ENCODE measurements at regions not wholly inside any gene's neighbourhood (a gene's known extent, or its start where the extent isn't known, plus 50 kb on each side); places are given as distances from the start of the nearest gene placed in this dataset.
A peak's percentile ranks its signal among the peaks of the same experiment; 100 is the strongest.

DNA sequence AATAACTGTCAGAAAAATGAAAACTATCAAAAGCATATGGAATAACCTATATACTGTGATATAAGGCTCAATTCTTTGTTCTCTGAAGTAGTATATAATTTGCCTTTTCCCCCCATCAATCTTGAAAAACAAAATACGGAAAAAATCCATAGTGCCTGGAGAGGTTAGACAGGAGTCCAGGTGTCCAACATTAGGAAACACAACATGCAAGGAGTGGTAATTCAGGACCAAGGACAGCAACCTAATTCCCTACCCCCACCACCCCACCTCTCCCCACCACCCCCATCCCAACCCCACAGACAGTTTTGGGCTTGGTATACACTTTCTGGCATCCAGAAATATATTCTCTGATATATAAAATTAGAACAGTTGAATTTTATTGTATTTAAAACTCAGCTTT lies 55.1 kb upstream of the SLC25A26 start:
- TF ChIP-seq, protein P1, sequence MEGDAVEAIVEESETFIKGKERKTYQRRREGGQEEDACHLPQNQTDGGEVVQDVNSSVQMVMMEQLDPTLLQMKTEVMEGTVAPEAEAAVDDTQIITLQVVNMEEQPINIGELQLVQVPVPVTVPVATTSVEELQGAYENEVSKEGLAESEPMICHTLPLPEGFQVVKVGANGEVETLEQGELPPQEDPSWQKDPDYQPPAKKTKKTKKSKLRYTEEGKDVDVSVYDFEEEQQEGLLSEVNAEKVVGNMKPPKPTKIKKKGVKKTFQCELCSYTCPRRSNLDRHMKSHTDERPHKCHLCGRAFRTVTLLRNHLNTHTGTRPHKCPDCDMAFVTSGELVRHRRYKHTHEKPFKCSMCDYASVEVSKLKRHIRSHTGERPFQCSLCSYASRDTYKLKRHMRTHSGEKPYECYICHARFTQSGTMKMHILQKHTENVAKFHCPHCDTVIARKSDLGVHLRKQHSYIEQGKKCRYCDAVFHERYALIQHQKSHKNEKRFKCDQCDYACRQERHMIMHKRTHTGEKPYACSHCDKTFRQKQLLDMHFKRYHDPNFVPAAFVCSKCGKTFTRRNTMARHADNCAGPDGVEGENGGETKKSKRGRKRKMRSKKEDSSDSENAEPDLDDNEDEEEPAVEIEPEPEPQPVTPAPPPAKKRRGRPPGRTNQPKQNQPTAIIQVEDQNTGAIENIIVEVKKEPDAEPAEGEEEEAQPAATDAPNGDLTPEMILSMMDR (IDR thresholded peaks at IDR 0.05; ENCODE audit: low read depth, low read length) = no peak
- no peak for DNase-seq (ENCODE audit: low read depth in 2 of 2)
- no peak overlapping the region for H3K4me3 ChIP-seq (replicated peaks in 1 of 2; ENCODE audit: low read depth in 2 of 2, low read length in 2 of 2)

DNA sequence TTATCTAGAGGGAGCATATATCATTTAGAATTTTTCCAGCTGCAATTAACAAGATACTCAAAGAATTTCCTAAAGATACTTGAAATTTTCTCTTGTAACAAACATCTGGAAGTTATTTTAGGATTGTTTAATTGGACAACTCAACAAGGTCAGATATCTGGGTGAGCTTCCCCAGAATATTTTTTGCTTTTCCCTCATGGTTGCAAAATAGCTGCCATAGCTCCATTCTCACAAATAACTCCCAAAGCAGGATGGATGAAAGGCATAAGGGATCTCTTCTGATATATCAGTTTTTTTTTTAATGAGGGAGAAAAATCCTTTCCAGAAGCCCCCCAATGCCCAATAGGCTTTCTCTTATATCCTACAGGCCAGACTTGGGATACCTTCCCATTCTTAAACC lies 56.6 kb upstream of the SLC25A26 start:
- DNase-seq (ENCODE audit: low read depth in 2 of 2) = no peak
- TF ChIP-seq, protein P1 (IDR thresholded peaks at IDR 0.05; ENCODE audit: low read depth, low read length) = no peak
- H3K4me3 ChIP-seq (replicated peaks in 1 of 2; ENCODE audit: low read depth in 2 of 2, low read length in 2 of 2) = no peak overlapping the region

DNA sequence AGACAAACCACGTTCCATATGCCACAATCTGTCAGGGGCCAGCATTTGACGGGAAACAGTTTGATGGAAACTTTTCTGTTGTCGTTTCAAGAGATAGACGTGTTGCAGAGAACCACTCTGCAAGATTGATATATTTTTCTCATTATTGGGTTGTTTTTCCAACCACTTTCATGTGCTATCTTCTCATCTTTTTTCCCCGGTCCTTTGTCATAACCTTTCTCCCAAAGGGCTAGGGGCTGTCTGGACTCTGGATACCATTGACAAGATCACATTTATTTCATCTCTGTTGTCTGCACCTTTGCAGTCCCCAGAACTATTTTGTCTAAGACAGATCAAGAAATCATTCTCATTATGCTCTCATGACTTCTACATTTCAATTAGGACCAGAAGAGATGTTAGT lies 57.6 kb upstream of the SLC25A26 start:
- TF ChIP-seq, protein P1 (IDR thresholded peaks at IDR 0.05; ENCODE audit: low read depth, low read length) = no peak
- no peak overlapping the region for H3K4me3 ChIP-seq (replicated peaks in 1 of 2; ENCODE audit: low read depth in 2 of 2, low read length in 2 of 2)
- no peak for DNase-seq (ENCODE audit: low read depth in 2 of 2)

DNA sequence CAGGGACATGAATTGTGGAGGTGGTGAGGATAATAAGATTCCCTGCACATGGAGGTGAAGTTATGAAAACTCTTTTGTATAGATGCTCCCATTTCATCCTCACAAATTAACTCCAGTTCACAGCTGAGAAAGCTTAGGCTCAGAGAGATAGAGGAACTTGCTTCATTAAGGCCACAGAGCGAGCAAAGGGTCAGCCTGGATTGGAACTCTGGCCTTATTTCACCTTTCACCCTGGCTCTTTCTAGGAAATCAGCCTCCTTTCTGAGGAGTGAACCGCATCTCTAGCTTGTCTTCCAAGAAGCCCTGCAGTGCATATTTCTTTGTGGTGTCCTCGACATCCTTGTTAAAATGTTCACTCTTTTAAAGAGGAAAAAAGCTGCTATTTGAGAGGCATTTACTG lies 58.0 kb upstream of the SLC25A26 start:
- no peak for DNase-seq (ENCODE audit: low read depth in 2 of 2)
- H3K4me3 ChIP-seq (replicated peaks in 1 of 2; ENCODE audit: low read depth in 2 of 2, low read length in 2 of 2) = no peak overlapping the region
- TF ChIP-seq, protein P1 (IDR thresholded peaks at IDR 0.05; ENCODE audit: low read depth, low read length) = no peak

DNA sequence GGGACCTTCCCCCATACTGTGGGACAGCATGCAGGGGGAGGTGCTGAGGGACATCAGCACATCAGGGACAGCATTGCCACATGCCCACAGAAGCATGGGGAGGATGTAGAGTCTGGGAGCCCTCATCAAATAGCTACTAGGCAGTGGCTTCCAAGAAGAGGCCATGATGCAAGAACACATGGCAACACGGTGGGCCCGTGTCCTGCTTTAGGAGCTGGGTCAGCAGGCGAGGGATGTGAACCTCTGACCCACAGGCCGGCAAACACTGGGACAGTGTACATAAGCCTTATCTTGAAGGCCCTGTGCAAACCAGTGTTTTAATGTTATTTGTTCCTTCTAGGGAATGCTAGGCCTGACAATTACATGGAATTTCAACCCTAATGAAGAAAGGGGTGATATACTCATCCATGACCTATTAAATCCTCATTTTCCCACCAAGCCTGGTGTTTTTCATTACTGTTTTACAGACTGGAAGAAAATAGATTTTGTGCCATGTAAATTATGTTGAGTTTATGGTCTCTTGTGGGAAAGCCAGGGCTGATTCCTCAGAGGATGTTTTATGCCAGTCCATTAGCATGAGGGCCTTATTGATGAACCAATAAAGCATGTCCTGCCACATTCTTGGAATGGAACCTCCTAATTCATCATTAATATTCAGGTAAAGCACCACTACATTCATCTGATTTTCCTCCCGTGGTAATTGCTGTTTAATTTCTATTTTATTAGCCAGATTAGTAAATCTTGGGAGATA lies 61.7 kb upstream of the SLC25A26 start:
- H3K4me3 ChIP-seq (replicated peaks in 1 of 2; ENCODE audit: low read depth in 2 of 2, low read length in 2 of 2) = no peak overlapping the region
- TF ChIP-seq, protein P1 (IDR thresholded peaks at IDR 0.05; ENCODE audit: low read depth, low read length) = no peak
- DNase-seq (ENCODE audit: low read depth in 2 of 2) = no peak

DNA sequence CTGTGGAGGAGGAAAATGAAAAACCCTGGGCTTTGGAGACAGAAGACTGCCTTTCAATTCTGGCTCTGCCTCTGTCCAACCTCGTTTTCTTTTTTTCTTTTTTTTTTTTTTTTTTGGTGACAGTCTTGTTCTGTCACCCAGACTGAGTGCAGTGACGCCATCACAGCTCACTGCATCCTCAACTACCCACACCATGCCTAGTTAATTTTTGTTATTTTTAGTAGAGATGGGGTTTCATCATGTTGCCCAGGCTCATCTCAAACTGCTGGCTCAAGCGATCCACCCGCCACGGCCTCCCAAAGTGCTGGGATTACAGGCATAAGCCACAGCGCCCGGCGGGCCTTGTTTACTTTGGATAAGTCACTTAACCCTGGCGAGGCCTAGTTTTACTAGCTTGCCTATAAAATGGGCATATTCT lies 66.3 kb upstream of the SLC25A26 start:
- DNase-seq (ENCODE audit: low read depth in 2 of 2) = peak in 1 of 2 donors; percentile 6
- no peak overlapping the region for H3K4me3 ChIP-seq (replicated peaks in 1 of 2; ENCODE audit: low read depth in 2 of 2, low read length in 2 of 2)
- TF ChIP-seq, protein P1 (IDR thresholded peaks at IDR 0.05; ENCODE audit: low read depth, low read length) = no peak
